Stimulated activated naive CD8-positive, alpha-beta T cell treated with anti-CD3 and anti-CD28 coated beads, Interleukin-15, amount 100 ng/mL, for 72 hours (primary cell): ENCODE measurements at regions not wholly inside any gene's neighbourhood (a gene's known extent, or its start where the extent isn't known, plus 50 kb on each side); places are given as distances from the start of the nearest gene placed in this dataset.

Experiments used
- ATAC-seq: fragments of 150-1000 bp; cut with Tn5 transposase; 2 replicates; pipeline ENCODE4 v1.10.0; 2021; ENCODE audit warnings: mild to moderate bottlenecking, moderate library complexity
- DNase-seq, 2 donors: peaks; one replicate each; pipeline ENCODE4 v3.0.0; 2021 to 2022
- H3K27ac Mint-ChIP-seq, 2 donors: one replicate each; pipeline ENCODE4 v1.8.0; 2022; ENCODE audit warnings: mild to moderate bottlenecking in 2 of 2, mixed read lengths in 2 of 2, moderate library complexity in 2 of 2
- H3K27me3 Mint-ChIP-seq: one replicate; pipeline ENCODE4 v1.8.0; 2022; ENCODE audit warnings: mixed read lengths
- H3K4me1 Mint-ChIP-seq: one replicate; pipeline ENCODE4 v1.8.0; 2022; ENCODE audit warnings: mild to moderate bottlenecking, mixed read lengths
- H3K4me3 Mint-ChIP-seq, 2 donors: one replicate each; pipeline ENCODE4 v1.8.0; 2022; ENCODE audit warnings: mild to moderate bottlenecking in 2 of 2, mixed read lengths in 2 of 2, moderate library complexity in 1 of 2
- H3K9me3 Mint-ChIP-seq, 2 donors: one replicate each; pipeline ENCODE4 v1.8.0; 2022; ENCODE audit warnings: mixed read lengths in 2 of 2

DNA sequence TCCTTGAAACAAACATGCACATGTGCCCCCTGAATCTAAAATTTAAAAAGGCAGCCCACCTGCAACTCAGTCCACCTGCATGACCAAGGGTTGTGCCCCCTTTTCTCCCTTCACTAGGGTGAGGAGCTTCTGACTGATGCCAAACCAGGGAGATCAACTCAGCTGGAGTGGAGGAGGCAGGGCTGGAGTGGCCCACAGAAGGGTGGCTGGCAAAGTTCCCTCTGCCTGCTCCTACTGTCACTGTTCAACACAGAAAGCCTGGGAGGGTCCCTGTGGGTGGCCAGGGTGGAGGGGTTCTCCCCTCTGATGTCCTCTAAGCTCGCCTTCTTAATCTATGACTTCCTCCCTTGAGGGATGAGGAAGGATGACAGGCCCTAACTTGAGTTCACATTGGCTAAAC is 55.7 kb upstream of the ANTXRL start:
- no peak overlapping the region for H3K27ac Mint-ChIP-seq
- H3K27me3 Mint-ChIP-seq, result no peaks in the 10 kb centered on the region
- H3K9me3 Mint-ChIP-seq, result no peaks in the 10 kb centered on the region
- no peak overlapping the region for H3K4me3 Mint-ChIP-seq
- H3K4me1 Mint-ChIP-seq, result peaks cover 30% of the 10 kb centered on the region
- DNase-seq, result no peak
- no peak for ATAC-seq

- Mint-ChIP-seq H3K27me3 (no peaks in the 10 kb centered on the region), H3K4me1 (peaks cover 35% of the 10 kb centered on the region), H3K9me3 (no peaks in the 10 kb centered on the region), H3K4me3 (no peak overlapping the region), H3K27ac (peak overlapping the region in 1 of 2 donors; percentile 81)
- DNase-seq, result no peak
- no peak for ATAC-seq
Observed at GRCh38 chr10:46232084-46232483, 54.7 kb upstream of the ANTXRL start.

DNA sequence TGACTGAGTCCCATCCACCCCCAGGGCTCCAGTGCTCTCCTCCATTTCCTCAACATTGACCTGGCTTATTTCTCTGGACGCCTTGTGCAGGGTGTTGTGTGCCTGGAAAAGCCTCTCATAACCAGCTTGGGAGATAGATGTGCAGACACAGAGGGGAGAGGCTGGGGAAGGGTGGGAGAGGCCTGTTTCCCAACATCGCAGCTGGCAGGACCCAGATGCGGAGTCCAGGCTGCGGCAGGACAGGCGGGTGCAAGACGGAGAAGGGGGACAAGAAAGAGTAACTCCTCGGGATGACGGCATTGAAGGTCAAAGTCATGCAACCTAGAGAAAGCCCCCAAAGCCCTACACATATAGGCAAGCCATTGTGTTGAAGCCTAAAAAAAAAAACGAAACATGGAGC is 54.1 kb upstream of the ANTXRL start:
- Mint-ChIP-seq H3K4me3 (no peak overlapping the region), H3K27me3 (no peaks in the 10 kb centered on the region), H3K4me1 (peaks cover 33% of the 10 kb centered on the region), H3K27ac (no peak overlapping the region), H3K9me3 (no peaks in the 10 kb centered on the region)
- ATAC-seq (no peak), DNase-seq (no peak)

DNA sequence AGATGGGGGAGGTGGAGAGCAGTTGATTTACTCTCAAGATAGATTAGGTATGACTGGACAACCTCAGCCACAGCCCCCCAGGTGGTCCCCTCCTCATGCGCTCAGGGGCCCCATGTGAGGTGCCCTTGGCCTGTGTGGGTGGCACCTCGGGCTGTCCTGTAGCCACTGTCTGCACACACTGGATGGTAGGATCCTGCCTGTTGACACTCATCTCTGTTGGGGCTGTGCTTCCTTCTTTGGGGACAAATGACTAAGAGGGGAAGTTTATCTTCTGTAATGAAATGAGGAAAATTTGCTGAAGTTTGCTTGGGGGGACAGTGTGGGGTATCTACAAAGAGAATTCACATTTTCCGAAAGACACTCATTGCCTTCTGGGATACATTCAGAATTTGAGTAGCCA is 53.6 kb upstream of the ANTXRL start:
- DNase-seq (no peak), ATAC-seq (no peak)
- Mint-ChIP-seq H3K27me3 (no peaks in the 10 kb centered on the region), H3K4me3 (no peak overlapping the region), H3K4me1 (peaks cover 33% of the 10 kb centered on the region), H3K9me3 (no peaks in the 10 kb centered on the region), H3K27ac (peak overlapping the region in 1 of 2 donors; percentile 2)

GRCh38 chr10:46234026-46234425 is 52.8 kb upstream of the ANTXRL start:
- DNase-seq (no peak), ATAC-seq (no peak)
- no peak overlapping the region for H3K4me3 Mint-ChIP-seq
- peak overlapping the region in 1 of 2 donors; percentile 81 for H3K27ac Mint-ChIP-seq
- H3K4me1 Mint-ChIP-seq, result peaks cover 31% of the 10 kb centered on the region
- no peaks in the 10 kb centered on the region for H3K9me3 Mint-ChIP-seq
- no peaks in the 10 kb centered on the region for H3K27me3 Mint-ChIP-seq

- Mint-ChIP-seq H3K27me3 (no peaks in the 10 kb centered on the region), H3K9me3 (no peaks in the 10 kb centered on the region), H3K4me3 (no peak overlapping the region), H3K4me1 (peaks cover 31% of the 10 kb centered on the region), H3K27ac (peak overlapping the region in 1 of 2 donors; percentile 86)
- DNase-seq, result no peak
- ATAC-seq, result no peak
Observed at GRCh38 chr10:46234431-46235060, 52.3 kb upstream of the ANTXRL start.

- no peak overlapping the region for H3K4me3 Mint-ChIP-seq
- H3K9me3 Mint-ChIP-seq, result peaks cover 0 to 5% of the 10 kb centered on the region in 2 donors
- H3K27ac Mint-ChIP-seq, result no peak overlapping the region
- H3K4me1 Mint-ChIP-seq, result peaks cover 42% of the 10 kb centered on the region
- ATAC-seq, result no peak
- DNase-seq, result no peak
- no peaks in the 10 kb centered on the region for H3K27me3 Mint-ChIP-seq
Observed at GRCh38 chr10:46235705-46236545, 50.9 kb upstream of the ANTXRL start.

- H3K27me3 Mint-ChIP-seq, result no peaks in the 10 kb centered on the region
- peaks cover 47% of the 10 kb centered on the region for H3K4me1 Mint-ChIP-seq
- no peak overlapping the region for H3K27ac Mint-ChIP-seq
- DNase-seq (no peak), ATAC-seq (no peak)
- H3K4me3 Mint-ChIP-seq, result no peak overlapping the region
- peaks cover 0 to 11% of the 10 kb centered on the region in 2 donors for H3K9me3 Mint-ChIP-seq
Observed at GRCh38 chr10:46236546-46236887, 50.3 kb upstream of the ANTXRL start.

- no peak for DNase-seq
Observed at GRCh38 chr10:46236941-46237681, 49.7 kb upstream of the ANTXRL start.

More at GRCh38 chr10:46236941-46237681, 49.7 kb upstream of the ANTXRL start:
- Mint-ChIP-seq H3K27ac (peak overlapping the region in 1 of 2 donors; percentile 48), H3K4me1 (peaks cover 52% of the 10 kb centered on the region), H3K9me3 (peaks cover 3 to 15% of the 10 kb centered on the region in 2 donors), H3K4me3 (no peak overlapping the region), H3K27me3 (no peaks in the 10 kb centered on the region)
- ATAC-seq, result no peak
